ENCODE measurements at regions not wholly inside any gene's neighbourhood (a gene's known extent, or its start where the extent isn't known, plus 50 kb on each side); places are given as distances from the start of the nearest gene placed in this dataset.

DNA sequence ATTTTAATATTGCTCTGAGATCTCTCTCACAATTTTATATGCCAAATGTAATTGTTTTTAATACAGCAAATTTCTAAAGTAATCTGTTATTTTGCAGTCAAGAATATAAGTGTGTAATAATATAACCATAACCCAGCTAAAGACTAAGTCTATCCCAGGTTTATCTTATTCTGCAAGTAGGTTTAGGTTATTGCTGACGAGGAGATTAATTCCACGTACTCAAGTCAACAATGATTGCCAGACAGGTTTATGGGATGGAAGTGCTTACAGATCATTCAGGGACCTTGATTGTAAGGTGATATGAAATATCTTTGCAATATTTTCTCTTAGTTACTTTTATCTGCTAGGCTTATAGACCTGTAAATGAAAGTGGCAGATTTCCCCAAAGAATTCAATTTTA, 698.3 kb downstream of the HDGFL1 start:
- ChIA-PET POLR2A (no interaction called here), CTCF (no interaction called here)
- no peak for TF ChIP-seq CTCF (IDR thresholded peaks at IDR 0.05; ENCODE audit: insufficient read depth, low read length, missing control alignments)

GRCh38 chr6:23268348-23268747, 699.0 kb downstream of the HDGFL1 start:
- H3K4me3 ChIP-seq (ENCODE audit: low read depth, low read length) = no peak overlapping the region
- ChIA-PET CTCF (no interaction called here), POLR2A (no interaction called here)
- no peak for TF ChIP-seq CTCF (IDR thresholded peaks at IDR 0.05; ENCODE audit: insufficient read depth, low read length, missing control alignments)
- no peak for DNase-seq (ENCODE audit: low read depth, low spot score)

More for the DNA sequence above, 698.3 kb downstream of the HDGFL1 start:
- no peak overlapping the region for H3K4me3 ChIP-seq (ENCODE audit: low read depth, low read length)
- DNase-seq (ENCODE audit: low read depth, low spot score) = no peak

DNA sequence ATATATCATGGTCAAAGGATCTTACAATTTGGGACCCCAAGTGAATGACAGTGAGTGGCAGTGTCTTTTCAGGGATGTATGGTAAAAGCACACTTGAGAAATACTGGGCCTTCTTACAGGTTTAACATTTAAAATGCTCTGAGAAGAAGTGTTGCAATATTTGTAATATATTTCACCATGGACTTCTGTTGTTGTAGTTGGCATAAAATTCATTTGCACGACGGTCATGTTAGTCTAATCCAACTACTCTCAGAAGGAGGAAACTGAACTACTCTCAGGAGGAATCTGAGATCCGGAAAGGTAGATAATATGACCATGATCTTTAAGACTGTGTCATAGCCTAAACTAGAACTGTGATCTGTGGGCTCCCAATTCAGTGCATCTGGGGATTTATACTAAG, 700.1 kb downstream of the HDGFL1 start:
- no peak for TF ChIP-seq CTCF (IDR thresholded peaks at IDR 0.05; ENCODE audit: insufficient read depth, low read length, missing control alignments)
- CTCF ChIA-PET = no interaction called here
- DNase-seq (ENCODE audit: low read depth, low spot score) = no peak
- POLR2A ChIA-PET = no interaction called here
- H3K4me3 ChIP-seq (ENCODE audit: low read depth, low read length) = no peak overlapping the region

DNA sequence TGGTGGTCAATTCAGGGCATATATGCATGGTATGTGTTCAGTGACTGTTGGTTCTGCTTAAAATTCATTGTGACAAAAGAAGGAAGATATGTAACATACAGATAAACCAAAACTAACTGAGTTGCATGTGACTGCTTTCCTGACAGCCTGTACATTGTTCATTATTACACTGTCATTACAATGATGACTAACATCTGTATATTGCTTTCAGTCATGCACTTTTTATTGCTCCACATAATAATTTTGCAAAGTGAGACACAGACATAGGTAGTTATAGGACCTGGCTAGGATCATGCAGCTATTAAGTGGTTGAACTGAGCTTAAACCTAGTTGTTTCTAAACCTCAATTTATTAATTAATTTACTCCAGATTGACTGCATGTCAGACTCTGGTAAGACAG, 703.2 kb downstream of the HDGFL1 start:
- DNase-seq (ENCODE audit: low read depth, low spot score) = no peak
- no peak for TF ChIP-seq CTCF (IDR thresholded peaks at IDR 0.05; ENCODE audit: insufficient read depth, low read length, missing control alignments)
- POLR2A ChIA-PET = no interaction called here
- H3K4me3 ChIP-seq (ENCODE audit: low read depth, low read length) = no peak overlapping the region
- CTCF ChIA-PET = no interaction called here

GRCh38 chr6:23277521-23278179, 708.3 kb downstream of the HDGFL1 start:
- H3K4me3 ChIP-seq (ENCODE audit: low read depth, low read length) = no peak overlapping the region
- POLR2A ChIA-PET = no interaction called here
- TF ChIP-seq CTCF (IDR thresholded peaks at IDR 0.05; ENCODE audit: insufficient read depth, low read length, missing control alignments) = no peak
- no peak for DNase-seq (ENCODE audit: low read depth, low spot score)
- CTCF ChIA-PET = no interaction called here

DNA sequence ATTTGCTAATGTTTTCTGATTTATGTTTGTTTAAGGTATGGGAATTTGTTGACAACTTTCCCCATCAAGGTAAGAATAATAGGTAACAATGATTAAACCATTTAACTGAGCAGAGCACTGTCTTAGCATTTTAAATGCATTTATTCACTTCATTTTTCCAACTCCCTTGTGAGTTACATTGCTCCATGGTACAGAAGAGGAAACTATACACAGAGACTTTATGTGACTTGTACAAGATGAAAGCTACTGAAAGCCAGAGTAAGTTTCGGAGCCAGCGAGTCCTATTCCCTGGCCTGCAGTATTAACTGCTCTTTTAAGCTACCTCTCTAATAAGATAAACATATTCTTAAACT, 708.8 kb downstream of the HDGFL1 start:
- DNase-seq (ENCODE audit: low read depth, low spot score) = no peak
- ChIA-PET POLR2A (no interaction called here), CTCF (no interaction called here)
- H3K4me3 ChIP-seq (ENCODE audit: low read depth, low read length) = no peak overlapping the region
- no peak for TF ChIP-seq CTCF (IDR thresholded peaks at IDR 0.05; ENCODE audit: insufficient read depth, low read length, missing control alignments)
